Neural cell (in vitro differentiated cells): ENCODE measurements at regions not wholly inside any gene's neighbourhood (a gene's known extent, or its start where the extent isn't known, plus 50 kb on each side); places are given as distances from the start of the nearest gene placed in this dataset.

Experiments used
- CTCF ChIP-seq: fragments of 450-650 bp; IDR thresholded peaks from 2 replicates; pipeline ENCODE4 v1.5.1; 2014; ENCODE audit warnings: antibody characterized with exemption, mild to moderate bottlenecking, moderate library complexity; ENCODE audit not compliant: poor library complexity, severe bottlenecking
- EZH2 ChIP-seq: fragments of 200-600, 300-800 bp; shearing (Covaris generic), sonication (generic); IDR thresholded peaks from 2 replicates; pipeline ENCODE4 v1.6.1; 2014; ENCODE audit warnings: antibody characterized with exemption, low read length, borderline replicate concordance, mild to moderate bottlenecking; ENCODE audit not compliant: insufficient read depth, poor library complexity, severe bottlenecking
- POLR2AphosphoS5 ChIP-seq: IDR thresholded peaks from 2 replicates; pipeline ENCODE4 v1.6.1; 2012
- SMC3 ChIP-seq: fragments of 450-650 bp; conservative IDR thresholded peaks from 2 replicates; pipeline ENCODE4 v1.6.1; 2014; ENCODE audit warnings: antibody characterized with exemption, mild to moderate bottlenecking, moderate library complexity; ENCODE audit not compliant: poor library complexity

- TF ChIP-seq POLR2AphosphoS5 (no peak), CTCF (no peak), EZH2 (no peak), SMC3 (no peak)
Observed at GRCh38 chr17:71071837-71072236, 902.5 kb downstream of the KCNJ2 start.
